SK-N-SH (cell line): ENCODE measurements at regions not wholly inside any gene's neighbourhood (a gene's known extent, or its start where the extent isn't known, plus 50 kb on each side); places are given as distances from the start of the nearest gene placed in this dataset.

ENCODE experiments used
- CTCF ChIP-seq: fragments of 200-600 bp; sonication (generic); IDR thresholded peaks from 2 replicates; pipeline ENCODE4 v1.6.1; 2017; ENCODE audit warnings: antibody characterized with exemption, mild to moderate bottlenecking, moderate library complexity
- MXI1 ChIP-seq: IDR thresholded peaks from 2 replicates; pipeline ENCODE4 v1.6.1; 2012; ENCODE audit warnings: mild to moderate bottlenecking, low read depth, low read length, improper control_type of control experiment
- RFX5 ChIP-seq: IDR thresholded peaks from 2 replicates; pipeline ENCODE4 v1.6.1; 2012; ENCODE audit warnings: mild to moderate bottlenecking, improper control_type of control experiment, low read length
- TAF1 ChIP-seq: IDR thresholded peaks from 2 replicates; pipeline ENCODE4 v1.6.1; 2012; ENCODE audit warnings: low read depth, mild to moderate bottlenecking, low read length, moderate library complexity, borderline replicate concordance

- TF ChIP-seq TAF1: no peak
- no peak for TF ChIP-seq CTCF
- TF ChIP-seq MXI1: no peak
- no peak for TF ChIP-seq RFX5
Measured at GRCh38 chr7:119660080-119660479, 612.9 kb upstream of the KCND2 start.
